AG10803 (cell line): ENCODE measurements at regions not wholly inside any gene's neighbourhood (a gene's known extent, or its start where the extent isn't known, plus 50 kb on each side); places are given as distances from the start of the nearest gene placed in this dataset.

Experiments used
- DNase-seq: peaks from one replicate; pipeline ENCODE4 v3.0.0; 2010; ENCODE audit warnings: low read depth
- H3K4me3 ChIP-seq: 2 replicates; pipeline ENCODE4 v1.5.1; 2011; ENCODE audit warnings: mild to moderate bottlenecking, low read length, control low read depth
- TF ChIP-seq, protein P1 (sequence below): conservative IDR thresholded peaks from 2 replicates; pipeline ENCODE4 v1.5.1; 2011; ENCODE audit warnings: mild to moderate bottlenecking, low read length, control low read depth, inconsistent platforms

DNA sequence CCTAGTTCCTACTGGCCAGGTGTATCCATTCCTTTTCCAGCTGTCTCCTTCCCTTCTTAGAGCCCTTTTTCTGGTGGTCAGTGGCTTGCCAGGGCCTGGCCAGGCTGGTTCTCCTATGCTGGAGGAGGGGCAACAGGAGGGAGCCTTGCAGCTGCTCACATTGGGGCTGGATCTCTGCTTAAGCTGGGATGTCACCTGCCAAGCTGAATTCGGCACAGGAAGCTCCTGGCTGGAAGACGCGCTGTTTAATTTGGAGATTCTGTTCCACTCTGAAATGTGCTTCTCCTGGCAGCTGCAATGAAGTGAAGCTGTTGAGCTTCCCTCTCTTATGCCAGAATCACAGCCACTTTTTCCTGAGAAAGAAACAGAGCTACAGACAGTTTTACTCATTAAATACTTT is 56.0 kb upstream of the POU3F1 start:
- DNase-seq = no peak
- TF ChIP-seq, protein P1, sequence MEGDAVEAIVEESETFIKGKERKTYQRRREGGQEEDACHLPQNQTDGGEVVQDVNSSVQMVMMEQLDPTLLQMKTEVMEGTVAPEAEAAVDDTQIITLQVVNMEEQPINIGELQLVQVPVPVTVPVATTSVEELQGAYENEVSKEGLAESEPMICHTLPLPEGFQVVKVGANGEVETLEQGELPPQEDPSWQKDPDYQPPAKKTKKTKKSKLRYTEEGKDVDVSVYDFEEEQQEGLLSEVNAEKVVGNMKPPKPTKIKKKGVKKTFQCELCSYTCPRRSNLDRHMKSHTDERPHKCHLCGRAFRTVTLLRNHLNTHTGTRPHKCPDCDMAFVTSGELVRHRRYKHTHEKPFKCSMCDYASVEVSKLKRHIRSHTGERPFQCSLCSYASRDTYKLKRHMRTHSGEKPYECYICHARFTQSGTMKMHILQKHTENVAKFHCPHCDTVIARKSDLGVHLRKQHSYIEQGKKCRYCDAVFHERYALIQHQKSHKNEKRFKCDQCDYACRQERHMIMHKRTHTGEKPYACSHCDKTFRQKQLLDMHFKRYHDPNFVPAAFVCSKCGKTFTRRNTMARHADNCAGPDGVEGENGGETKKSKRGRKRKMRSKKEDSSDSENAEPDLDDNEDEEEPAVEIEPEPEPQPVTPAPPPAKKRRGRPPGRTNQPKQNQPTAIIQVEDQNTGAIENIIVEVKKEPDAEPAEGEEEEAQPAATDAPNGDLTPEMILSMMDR = no peak
- no peak overlapping the region for H3K4me3 ChIP-seq

GRCh38 chr1:38101037-38101785 is 54.6 kb upstream of the POU3F1 start:
- no peak for DNase-seq
- no peak overlapping the region for H3K4me3 ChIP-seq
- TF ChIP-seq, protein P1 = no peak

DNA sequence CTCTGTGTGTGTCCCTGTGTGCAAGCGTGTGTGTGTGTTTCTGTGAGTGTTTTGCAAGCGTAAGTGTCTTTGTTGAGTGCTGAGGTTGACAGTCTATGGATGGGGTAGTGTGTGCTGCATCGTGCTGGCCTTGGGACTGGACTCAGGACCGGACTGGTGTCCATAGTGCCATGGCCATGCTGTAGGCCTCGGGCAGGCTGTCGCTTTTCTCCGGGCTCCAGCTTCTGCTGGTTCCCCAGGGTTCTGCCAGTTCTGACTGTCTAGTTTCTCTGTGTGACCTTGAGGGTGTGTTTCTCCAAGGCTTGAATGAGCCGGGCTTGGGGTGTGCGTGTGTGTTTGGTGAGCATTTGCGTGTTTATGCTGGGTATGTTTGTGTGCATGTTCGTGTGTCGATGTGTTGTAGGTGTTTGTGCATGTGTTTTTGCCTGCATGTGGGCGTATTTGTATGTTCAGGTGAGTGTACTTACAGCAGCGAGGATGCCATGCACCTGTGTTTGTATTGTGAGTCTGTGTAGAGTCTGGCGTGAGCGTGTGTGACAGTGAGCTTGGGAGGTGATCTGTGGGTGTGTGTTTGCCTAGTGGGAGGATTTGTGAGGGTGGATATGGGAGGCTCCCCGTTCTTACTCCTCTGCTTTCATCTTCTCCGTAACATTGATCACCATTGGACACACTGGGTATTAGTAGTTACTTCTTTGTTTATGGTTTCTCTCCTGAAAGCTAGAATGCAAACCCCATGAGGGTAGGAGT is 51.7 kb upstream of the POU3F1 start:
- H3K4me3 ChIP-seq = no peak overlapping the region
- TF ChIP-seq, protein P1 = no peak
- DNase-seq = no peak

- TF ChIP-seq, protein P1 = no peak
- no peak overlapping the region for H3K4me3 ChIP-seq
- no peak for DNase-seq
Measured at GRCh38 chr1:38097284-38097898, 50.8 kb upstream of the POU3F1 start.
